CD4-positive, alpha-beta T cell (primary cell): ENCODE measurements at regions not wholly inside any gene's neighbourhood (a gene's known extent, or its start where the extent isn't known, plus 50 kb on each side); places are given as distances from the start of the nearest gene placed in this dataset.

ENCODE experiments used
- ATAC-seq: fragments of 200-7000 bp; cut with Tn5 transposase; one replicate; pipeline ENCODE4 v1.10.0; 2022; ENCODE audit warnings: mild to moderate bottlenecking; ENCODE audit not compliant: poor library complexity
- CTCF ChIA-PET: fragments of 350-600 bp; sonication (Branson Sonifier 250); formaldehyde crosslinking; loops from one replicate; lab custom pipeline; 2021; ENCODE audit warnings: antibody characterized with exemption, inconsistent platforms; lab: Charles Lee
- POLR2A ChIA-PET: fragments of 350-600 bp; sonication (Branson Sonifier 250); formaldehyde crosslinking; loops from one replicate; lab custom pipeline; 2021; ENCODE audit warnings: antibody characterized with exemption, inconsistent platforms; lab: Charles Lee
- DNase-seq, 14 experiments: peaks; one replicate each; pipeline ENCODE4 v3.0.0-alpha.2; 2013 to 2020; ENCODE audit warnings: mixed read lengths in 2 of 14
- H3K27ac ChIP-seq, 2 donors: one replicate each; pipeline versions ENCODE4 v1.5.1 to v1.7.0; 2013; ENCODE audit warnings: low read length in 2 of 2, low read depth in 1 of 2, mild to moderate bottlenecking in 1 of 2
- H3K27me3 ChIP-seq, 2 experiments: 1 replicate in 1 of 2; 2 replicates in 1 of 2; pipeline versions ENCODE4 v1.6.1 to v1.7.0; 2013; ENCODE audit warnings: low read length in 2 of 2, control low read depth in 1 of 2, mild to moderate bottlenecking in 1 of 2, moderate library complexity in 1 of 2; ENCODE audit not compliant: insufficient read depth in 2 of 2, control insufficient read depth in 1 of 2
- H3K36me3 ChIP-seq: one replicate; pipeline ENCODE4 v1.6.1; 2013; ENCODE audit warnings: low read length, control low read depth; ENCODE audit not compliant: insufficient read depth
- H3K4me1 ChIP-seq: one replicate; pipeline ENCODE4 v1.6.1; 2013; ENCODE audit warnings: low read length, control low read depth; ENCODE audit not compliant: insufficient read depth
- H3K4me3 ChIP-seq: one replicate; pipeline ENCODE4 v1.5.1; 2013; ENCODE audit warnings: mild to moderate bottlenecking, low read length, moderate library complexity
- H3K9me3 ChIP-seq, 2 experiments: 1 replicate in 1 of 2; 2 replicates in 1 of 2; pipeline versions ENCODE4 v1.6.1 to v1.7.0; 2013; ENCODE audit warnings: low read length in 2 of 2, mild to moderate bottlenecking in 2 of 2, control low read depth in 1 of 2, moderate library complexity in 1 of 2; ENCODE audit not compliant: control insufficient read depth in 1 of 2, insufficient read depth in 1 of 2
- H3K27ac Mint-ChIP-seq: one replicate; pipeline ENCODE4 v1.8.0; 2020; ENCODE audit warnings: mixed read lengths
- H3K27me3 Mint-ChIP-seq: one replicate; pipeline ENCODE4 v1.8.0; 2021; ENCODE audit warnings: mixed read lengths
- H3K36me3 Mint-ChIP-seq: one replicate; pipeline ENCODE4 v1.8.0; 2021; ENCODE audit warnings: low read depth, mixed read lengths
- H3K4me1 Mint-ChIP-seq: one replicate; pipeline ENCODE4 v1.8.0; 2021; ENCODE audit warnings: low read depth, mixed read lengths
- H3K4me3 Mint-ChIP-seq: one replicate; pipeline ENCODE4 v1.8.0; 2020; ENCODE audit warnings: mild to moderate bottlenecking, mixed read lengths
- H3K9me3 Mint-ChIP-seq: one replicate; pipeline ENCODE4 v1.8.0; 2020; ENCODE audit warnings: mixed read lengths
- CTCF ChIP-seq: fragments of 200-600 bp; IDR thresholded peaks from one replicate; pipeline ENCODE4 v1.8.0; 2022; ENCODE audit warnings: antibody characterized with exemption, mild to moderate bottlenecking
- intact Hi-C, 2 experiments: fragments of 100-400 bp; cut with DNase I in 1 of 2; cut with micrococcal nuclease in 1 of 2; formaldehyde crosslinking; loops; one replicate each; pipeline versions ENCODE4 v1.15.1 to v1.9.0; 2023 to 2025; cut with DNase I, micrococcal nuclease

- intact Hi-C loops, result no loop called here
- Mint-ChIP-seq H3K4me1 (no peaks in the 10 kb centered on the region), H3K4me3 (no peak overlapping the region), H3K9me3 (no peaks in the 10 kb centered on the region), H3K27me3 (peaks cover 12% of the 10 kb centered on the region), H3K36me3 (no peaks in the 10 kb centered on the region), H3K27ac (no peak overlapping the region)
- ATAC-seq (no peak), DNase-seq (no peak)
- Histone ChIP-seq H3K4me3 (no peak overlapping the region), H3K27ac (no peak overlapping the region), H3K27me3 (peaks cover 0 to 10% of the 10 kb centered on the region in 2 experiments), H3K36me3 (no peaks in the 10 kb centered on the region), H3K4me1 (no peaks in the 10 kb centered on the region), H3K9me3 (no peaks in the 10 kb centered on the region)
- TF ChIP-seq CTCF, result no peak
- POLR2A ChIA-PET, result no interaction called here
- CTCF ChIA-PET, result no interaction called here
Observed at GRCh38 chr9:19662213-19662612, 126.6 kb downstream of the SLC24A2 start.

- peaks cover 16% of the 10 kb centered on the region for H3K27me3 Mint-ChIP-seq
- Histone ChIP-seq H3K9me3 (no peaks in the 10 kb centered on the region), H3K4me1 (no peaks in the 10 kb centered on the region), H3K27me3 (peaks cover 0 to 10% of the 10 kb centered on the region in 2 experiments), H3K27ac (no peak overlapping the region), H3K36me3 (no peaks in the 10 kb centered on the region), H3K4me3 (no peak overlapping the region)
- TF ChIP-seq CTCF, result no peak
- POLR2A ChIA-PET, result no interaction called here
- no peaks in the 10 kb centered on the region for H3K9me3 Mint-ChIP-seq
- H3K4me3 Mint-ChIP-seq, result no peak overlapping the region
- no peaks in the 10 kb centered on the region for H3K4me1 Mint-ChIP-seq
- ATAC-seq (no peak), DNase-seq (no peak)
- intact Hi-C loops, result no loop called here
- CTCF ChIA-PET, result no interaction called here
- H3K36me3 Mint-ChIP-seq, result no peaks in the 10 kb centered on the region
- no peak overlapping the region for H3K27ac Mint-ChIP-seq
Observed at GRCh38 chr9:19660019-19660418, 128.8 kb downstream of the SLC24A2 start.

- no peak overlapping the region for H3K27ac ChIP-seq
- DNase-seq (no peak), ATAC-seq (no peak)
- no peaks in the 10 kb centered on the region for H3K4me1 ChIP-seq
- peaks cover 13% of the 10 kb centered on the region for H3K27me3 Mint-ChIP-seq
- H3K9me3 Mint-ChIP-seq, result no peaks in the 10 kb centered on the region
- H3K4me3 ChIP-seq, result no peak overlapping the region
- intact Hi-C loops, result no loop called here
- no peaks in the 10 kb centered on the region for H3K9me3 ChIP-seq
- POLR2A ChIA-PET, result no interaction called here
- H3K27ac Mint-ChIP-seq, result no peak overlapping the region
- no peak for TF ChIP-seq CTCF
- H3K4me1 Mint-ChIP-seq, result no peaks in the 10 kb centered on the region
- CTCF ChIA-PET, result no interaction called here
- peaks cover 0 to 6% of the 10 kb centered on the region in 2 experiments for H3K27me3 ChIP-seq
- H3K36me3 Mint-ChIP-seq, result no peaks in the 10 kb centered on the region
- no peak overlapping the region for H3K4me3 Mint-ChIP-seq
- no peaks in the 10 kb centered on the region for H3K36me3 ChIP-seq
Observed at GRCh38 chr9:19656704-19657103, 132.1 kb downstream of the SLC24A2 start.
